H9 (cell line): ENCODE measurements at regions not wholly inside any gene's neighbourhood (a gene's known extent, or its start where the extent isn't known, plus 50 kb on each side); places are given as distances from the start of the nearest gene placed in this dataset.

Experiments used
- DNase-seq: peaks from one replicate; pipeline ENCODE4 v3.0.0-alpha.2; 2017
- H2AFZ ChIP-seq: one replicate; pipeline ENCODE4 v1.6.1; 2013; ENCODE audit warnings: mild to moderate bottlenecking, low read length, control low read depth, moderate library complexity
- H2AK5ac ChIP-seq: 2 replicates; pipeline ENCODE4 v1.6.1; 2013; ENCODE audit warnings: low read length, control low read depth, mixed read lengths; ENCODE audit not compliant: insufficient read length
- H2BK120ac ChIP-seq: one replicate; pipeline ENCODE4 v1.6.1; 2013; ENCODE audit warnings: low read depth, mild to moderate bottlenecking, low read length, control low read depth, inconsistent platforms; ENCODE audit not compliant: poor library complexity, severe bottlenecking
- H2BK12ac ChIP-seq: 2 replicates; pipeline ENCODE4 v1.6.1; 2013; ENCODE audit warnings: low read length, control low read depth, mixed read lengths, low read depth; ENCODE audit not compliant: insufficient read length
- H2BK15ac ChIP-seq: 2 replicates; pipeline ENCODE4 v1.6.1; 2013; ENCODE audit warnings: low read depth, low read length, control low read depth
- H2BK20ac ChIP-seq: one replicate; pipeline ENCODE4 v1.6.1; 2013; ENCODE audit warnings: low read depth, mild to moderate bottlenecking, low read length, control low read depth, inconsistent platforms; ENCODE audit not compliant: poor library complexity, severe bottlenecking
- H2BK5ac ChIP-seq: 2 replicates; pipeline ENCODE4 v1.6.1; 2013; ENCODE audit warnings: low read length, control low read depth, mixed read lengths; ENCODE audit not compliant: insufficient read length
- H3K14ac ChIP-seq: 2 replicates; pipeline ENCODE4 v1.6.1; 2013; ENCODE audit warnings: low read length, control low read depth; ENCODE audit not compliant: insufficient read depth
- H3K18ac ChIP-seq: 2 replicates; pipeline ENCODE4 v1.6.1; 2013; ENCODE audit warnings: low read depth, mild to moderate bottlenecking, mixed read lengths, low read length, control low read depth; ENCODE audit not compliant: insufficient read length
- H3K23ac ChIP-seq: 2 replicates; pipeline ENCODE4 v1.6.1; 2013; ENCODE audit warnings: low read length, control low read depth, mixed read lengths, low read depth; ENCODE audit not compliant: insufficient read length
- H3K23me2 ChIP-seq: 2 replicates; pipeline ENCODE4 v1.6.1; 2013; ENCODE audit warnings: low read depth, mild to moderate bottlenecking, mixed read lengths, low read length, control low read depth; ENCODE audit not compliant: insufficient read length, poor library complexity, severe bottlenecking
- H3K27ac ChIP-seq: 2 replicates; pipeline ENCODE4 v1.5.1; 2013; ENCODE audit warnings: low read length, control low read depth, mixed read lengths, low read depth; ENCODE audit not compliant: insufficient read length
- H3K27me3 ChIP-seq: 2 replicates; pipeline ENCODE4 v1.6.1; 2013; ENCODE audit warnings: low read length, control low read depth, inconsistent platforms; ENCODE audit not compliant: insufficient read depth
- H3K4ac ChIP-seq: 2 replicates; pipeline ENCODE4 v1.6.1; 2013; ENCODE audit warnings: low read depth, mild to moderate bottlenecking, control low read depth, inconsistent platforms, low read length, moderate library complexity
- H3K4me1 ChIP-seq: 2 replicates; pipeline ENCODE4 v1.6.1; 2013; ENCODE audit warnings: low read length, control low read depth, inconsistent platforms; ENCODE audit not compliant: insufficient read depth
- H3K4me2 ChIP-seq: 2 replicates; pipeline ENCODE4 v1.6.1; 2013; ENCODE audit warnings: low read length, control low read depth, mixed read lengths; ENCODE audit not compliant: insufficient read length, insufficient read depth
- H3K56ac ChIP-seq: 2 replicates; pipeline ENCODE4 v1.6.1; 2013; ENCODE audit warnings: low read depth, mild to moderate bottlenecking, mixed read lengths, low read length, control low read depth; ENCODE audit not compliant: insufficient read length
- H3K79me1 ChIP-seq: 2 replicates; pipeline ENCODE4 v1.6.1; 2013; ENCODE audit warnings: low read depth, mild to moderate bottlenecking, moderate library complexity, low read length, control low read depth, inconsistent platforms; ENCODE audit not compliant: insufficient read depth, poor library complexity, severe bottlenecking
- H3K79me2 ChIP-seq: 2 replicates; pipeline ENCODE4 v1.6.1; 2013; ENCODE audit warnings: low read length, control low read depth, inconsistent platforms; ENCODE audit not compliant: insufficient read depth
- H3K9ac ChIP-seq: 2 replicates; pipeline ENCODE4 v1.6.1; 2013; ENCODE audit warnings: low read length, control low read depth, mixed read lengths; ENCODE audit not compliant: insufficient read length; ENCODE audit errors: extremely low read depth
- H3K9me3 ChIP-seq: one replicate; pipeline ENCODE4 v1.6.1; 2013; ENCODE audit warnings: low read depth, low read length, inconsistent platforms; ENCODE audit not compliant: control insufficient read depth
- H3T11ph ChIP-seq: one replicate; pipeline ENCODE4 v1.6.1; 2013; ENCODE audit warnings: mild to moderate bottlenecking, low read length, control low read depth, inconsistent platforms
- H4K20me1 ChIP-seq: one replicate; pipeline ENCODE4 v1.6.1; 2013; ENCODE audit not compliant: control insufficient read depth, insufficient read length, insufficient read depth
- H4K5ac ChIP-seq: 2 replicates; pipeline ENCODE4 v1.6.1; 2013; ENCODE audit warnings: low read depth, mild to moderate bottlenecking, mixed read lengths, low read length, control low read depth; ENCODE audit not compliant: insufficient read length
- H4K8ac ChIP-seq: replicated peaks from 2 replicates; pipeline ENCODE4 v1.6.1; 2013; ENCODE audit warnings: low read length, control low read depth, mixed read lengths, low read depth; ENCODE audit not compliant: insufficient read length
- H4K91ac ChIP-seq: 2 replicates; pipeline ENCODE4 v1.6.1; 2013; ENCODE audit warnings: low read depth, mild to moderate bottlenecking, moderate library complexity, mixed read lengths, low read length, control low read depth; ENCODE audit not compliant: insufficient read length
- H3K27ac Mint-ChIP-seq, 3 experiments: 2 replicates in 2 of 3; 3 replicates in 1 of 3; pipeline ENCODE4 v1.8.0; 2020 to 2021; ENCODE audit warnings: mixed read lengths in 3 of 3, mild to moderate bottlenecking in 1 of 3, moderate library complexity in 1 of 3
- H3K27me3 Mint-ChIP-seq: 2 replicates; pipeline ENCODE4 v1.8.0; 2021; ENCODE audit warnings: low read depth, mild to moderate bottlenecking, moderate library complexity, mixed read lengths
- H3K36me3 Mint-ChIP-seq, 3 experiments: 2 replicates in 2 of 3; 3 replicates in 1 of 3; pipeline ENCODE4 v1.8.0; 2020 to 2021; ENCODE audit warnings: low read depth in 3 of 3, mixed read lengths in 3 of 3; ENCODE audit not compliant: insufficient read depth in 1 of 3
- H3K4me1 Mint-ChIP-seq, 2 experiments: 2 replicates each; pipeline ENCODE4 v1.8.0; 2020; ENCODE audit warnings: mixed read lengths in 2 of 2
- H3K4me3 Mint-ChIP-seq, 2 experiments: 2 replicates in 1 of 2; 3 replicates in 1 of 2; pipeline ENCODE4 v1.8.0; 2020 to 2021; ENCODE audit warnings: mild to moderate bottlenecking in 2 of 2, mixed read lengths in 2 of 2, moderate library complexity in 1 of 2
- H3K9me3 Mint-ChIP-seq, 2 experiments: 2 replicates in 1 of 2; 3 replicates in 1 of 2; pipeline ENCODE4 v1.8.0; 2020; ENCODE audit warnings: mild to moderate bottlenecking in 2 of 2, mixed read lengths in 2 of 2, moderate library complexity in 1 of 2
- WGBS: extraction: QIAGEN DNeasy Blood & Tissue Kit; methylation state at CpG from one replicate; pipeline ENCODE4 v1.1.7; 2013; ENCODE audit warnings: missing lambda C conversion rate, low lambda C conversion rate, mixed read lengths; ENCODE audit not compliant: insufficient read length; ENCODE audit errors: extremely low coverage; 5-methylcytosine and 5-hydroxymethylcytosine counted together
- TF ChIP-seq, protein P1 (sequence below): fragments of 200-600 bp; sonication (generic); conservative IDR thresholded peaks from 3 replicates; pipeline ENCODE4 v1.8.0; 2021; ENCODE audit warnings: antibody characterized with exemption, mild to moderate bottlenecking

DNA sequence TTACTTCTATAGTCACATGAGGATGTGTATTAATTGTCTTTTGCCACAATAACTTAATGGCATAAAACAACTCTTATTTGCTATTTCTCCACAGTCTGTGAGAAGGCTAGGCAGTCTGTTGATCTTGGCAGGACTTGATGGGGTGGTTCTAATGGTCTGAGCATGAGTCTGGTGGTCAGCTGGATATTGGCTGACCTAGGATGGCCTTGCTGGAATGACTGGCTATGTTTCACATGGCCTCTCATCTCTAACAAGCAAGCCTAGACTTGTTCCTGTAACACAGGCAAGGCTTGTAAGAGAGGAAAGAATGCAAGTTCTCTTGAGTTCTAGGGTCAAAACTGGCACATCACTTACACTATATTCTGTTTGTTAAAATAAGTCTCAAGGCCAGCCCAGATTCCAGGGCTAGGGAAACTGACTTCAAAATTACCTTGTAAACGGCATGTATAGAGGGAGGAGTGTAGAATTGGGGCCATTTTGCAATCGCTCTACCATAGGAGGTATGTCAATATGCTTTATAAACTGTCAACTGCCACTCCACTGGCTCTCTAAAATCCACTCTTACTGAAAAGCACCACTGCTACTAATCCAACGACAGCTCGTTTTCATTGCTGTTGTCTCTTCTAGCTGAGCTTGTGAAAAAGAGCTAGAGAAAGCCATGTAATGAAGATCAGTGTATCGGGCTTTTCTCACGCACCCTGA lies 325.0 kb upstream of the PKDCC start:
- Mint-ChIP-seq H3K36me3 (no peaks in the 10 kb centered on the region), H3K9me3 (no peaks in the 10 kb centered on the region), H3K4me1 (peaks cover 7 to 11% of the 10 kb centered on the region in 2 experiments), H3K4me3 (no peak overlapping the region), H3K27ac (no peak overlapping the region), H3K27me3 (no peaks in the 10 kb centered on the region)
- H3K18ac ChIP-seq, result no peak overlapping the region
- H3K27ac ChIP-seq, result no peak overlapping the region
- WGBS, result no CpG with 5 or more reads among the region's 6 CpGs
- H3K56ac ChIP-seq, result no peak overlapping the region
- no peak overlapping the region for H3K23ac ChIP-seq
- no peak overlapping the region for H4K8ac ChIP-seq
- H4K5ac ChIP-seq, result no peak overlapping the region
- H2BK20ac ChIP-seq, result no peak overlapping the region
- H2AK5ac ChIP-seq, result no peak overlapping the region
- H4K91ac ChIP-seq, result no peak overlapping the region
- no peak overlapping the region for H3K14ac ChIP-seq
- no peaks in the 10 kb centered on the region; the same call in 1 of the 2 replicates for H3K4me1 ChIP-seq
- no peak overlapping the region for H3K4me2 ChIP-seq
- no peaks in the 10 kb centered on the region for H3K9me3 ChIP-seq
- no peaks in the 10 kb centered on the region for H3K79me2 ChIP-seq
- no peak for DNase-seq
- H2BK12ac ChIP-seq, result no peak overlapping the region
- H2AFZ ChIP-seq, result no peak overlapping the region
- H2BK120ac ChIP-seq, result no peak overlapping the region
- TF ChIP-seq, protein P1, sequence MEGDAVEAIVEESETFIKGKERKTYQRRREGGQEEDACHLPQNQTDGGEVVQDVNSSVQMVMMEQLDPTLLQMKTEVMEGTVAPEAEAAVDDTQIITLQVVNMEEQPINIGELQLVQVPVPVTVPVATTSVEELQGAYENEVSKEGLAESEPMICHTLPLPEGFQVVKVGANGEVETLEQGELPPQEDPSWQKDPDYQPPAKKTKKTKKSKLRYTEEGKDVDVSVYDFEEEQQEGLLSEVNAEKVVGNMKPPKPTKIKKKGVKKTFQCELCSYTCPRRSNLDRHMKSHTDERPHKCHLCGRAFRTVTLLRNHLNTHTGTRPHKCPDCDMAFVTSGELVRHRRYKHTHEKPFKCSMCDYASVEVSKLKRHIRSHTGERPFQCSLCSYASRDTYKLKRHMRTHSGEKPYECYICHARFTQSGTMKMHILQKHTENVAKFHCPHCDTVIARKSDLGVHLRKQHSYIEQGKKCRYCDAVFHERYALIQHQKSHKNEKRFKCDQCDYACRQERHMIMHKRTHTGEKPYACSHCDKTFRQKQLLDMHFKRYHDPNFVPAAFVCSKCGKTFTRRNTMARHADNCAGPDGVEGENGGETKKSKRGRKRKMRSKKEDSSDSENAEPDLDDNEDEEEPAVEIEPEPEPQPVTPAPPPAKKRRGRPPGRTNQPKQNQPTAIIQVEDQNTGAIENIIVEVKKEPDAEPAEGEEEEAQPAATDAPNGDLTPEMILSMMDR, result no peak
- H2BK15ac ChIP-seq, result no peak overlapping the region
- no peaks in the 10 kb centered on the region for H4K20me1 ChIP-seq
- no peaks in the 10 kb centered on the region for H3K27me3 ChIP-seq
- no peaks in the 10 kb centered on the region for H3K79me1 ChIP-seq
- no peak overlapping the region for H2BK5ac ChIP-seq
- no peaks in the 10 kb centered on the region for H3K23me2 ChIP-seq
- no peak overlapping the region for H3K4ac ChIP-seq
- no peak overlapping the region for H3T11ph ChIP-seq
- H3K9ac ChIP-seq, result no peak overlapping the region
